NCI-H1694 (cell line): ENCODE measurements at regions not wholly inside any gene's neighbourhood (a gene's known extent, or its start where the extent isn't known, plus 50 kb on each side); places are given as distances from the start of the nearest gene placed in this dataset.

Experiments
- DNase-seq: peaks from one replicate; lab custom pipeline; 2025; lab: John Stamatoyannopoulos, UW

- no peak for DNase-seq
These were observed 132.1 kb upstream of the PTCHD4 start for GRCh38 chr6:48243071-48243470.

- no peak for DNase-seq
These were observed 129.3 kb upstream of the PTCHD4 start for GRCh38 chr6:48240287-48240686.

GRCh38 chr6:48236375-48236774 is 125.4 kb upstream of the PTCHD4 start:
- DNase-seq: no peak

DNA sequence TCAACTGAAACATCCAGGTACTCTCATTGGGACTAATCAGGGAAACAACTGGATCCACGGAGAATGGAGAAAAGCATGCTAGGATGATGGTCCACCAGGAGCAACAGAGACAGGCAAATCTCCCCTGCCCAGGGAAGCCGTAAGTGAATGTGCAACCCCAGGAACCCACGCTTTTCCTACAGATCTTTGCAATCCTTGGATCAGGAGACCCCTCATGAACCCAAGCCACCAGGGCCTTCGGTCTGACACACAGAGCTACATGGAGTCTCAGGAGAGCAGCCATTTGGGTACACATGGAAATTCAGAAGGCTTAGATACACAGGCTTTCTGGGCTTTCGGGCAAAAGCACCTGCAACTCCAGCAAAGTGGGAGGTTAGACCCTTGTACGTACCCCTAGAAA is 122.1 kb upstream of the PTCHD4 start:
- no peak for DNase-seq

- no peak for DNase-seq
These were observed 118.8 kb upstream of the PTCHD4 start for GRCh38 chr6:48229841-48230240.

DNA sequence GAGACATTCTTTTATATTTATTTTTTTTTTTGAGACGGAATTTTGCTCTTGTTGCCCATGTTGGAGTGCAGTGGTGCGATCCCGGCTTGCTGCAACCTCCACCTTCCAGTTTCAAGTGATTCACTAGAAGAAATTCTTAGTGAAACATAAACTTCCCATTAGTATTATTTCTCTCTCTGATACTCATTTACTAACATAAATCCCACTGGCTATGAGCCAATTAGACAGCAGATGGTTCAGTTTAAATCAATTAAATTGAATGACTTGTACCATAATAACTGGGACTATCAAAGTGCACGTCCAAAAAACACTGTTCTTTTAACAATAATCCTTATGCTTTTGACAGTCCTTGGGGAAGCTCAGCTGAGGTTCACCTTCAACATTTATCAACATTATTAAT is 111.2 kb upstream of the PTCHD4 start:
- peak; percentile 3 for DNase-seq

GRCh38 chr6:48213076-48213788 is 102.2 kb upstream of the PTCHD4 start:
- no peak for DNase-seq

DNA sequence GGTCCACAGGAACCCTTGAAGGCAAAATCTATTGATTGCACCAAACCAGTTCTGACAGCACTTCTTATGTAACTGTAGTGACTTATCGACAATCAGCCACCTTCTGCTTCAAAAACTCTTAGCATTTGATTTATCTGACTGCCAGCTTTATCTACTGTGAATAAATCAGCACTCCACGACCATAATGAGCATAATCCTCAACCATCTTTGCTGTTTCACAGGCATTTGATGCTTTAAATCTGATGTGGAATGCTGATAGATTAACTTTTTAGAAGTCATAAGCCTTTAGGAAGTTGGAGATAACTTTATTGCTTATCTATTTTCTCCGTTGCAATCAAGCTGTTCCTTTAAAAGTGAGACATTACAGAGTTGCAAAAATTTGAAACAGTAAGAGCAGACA is 101.5 kb upstream of the PTCHD4 start:
- no peak for DNase-seq

- DNase-seq: no peak
These were observed 95.1 kb upstream of the PTCHD4 start for GRCh38 chr6:48206091-48206490.

DNA sequence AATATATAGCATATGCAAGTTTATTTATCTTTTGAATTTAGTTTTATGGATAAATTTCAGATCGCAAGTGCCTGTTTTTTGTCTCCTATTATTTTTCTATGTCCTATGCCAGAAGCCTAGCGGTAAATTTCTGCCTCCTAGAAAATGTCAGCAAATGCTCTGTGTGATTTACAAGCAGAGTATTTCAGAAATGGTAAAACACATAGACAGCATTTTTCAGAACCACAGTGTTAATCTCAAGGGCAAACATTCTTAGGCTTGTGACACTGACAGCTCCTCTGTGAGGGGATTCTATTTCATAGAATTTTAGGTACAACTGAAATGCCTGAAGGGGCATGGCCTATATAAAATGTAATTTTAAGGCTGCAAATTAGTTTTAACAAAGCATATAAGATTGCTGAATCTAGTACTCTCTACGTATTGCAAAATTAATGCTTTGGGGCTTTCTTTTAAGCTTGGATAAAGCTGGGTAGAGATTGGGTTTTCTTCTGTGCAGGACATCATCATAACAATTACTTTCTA is 89.9 kb upstream of the PTCHD4 start:
- no peak for DNase-seq

DNA sequence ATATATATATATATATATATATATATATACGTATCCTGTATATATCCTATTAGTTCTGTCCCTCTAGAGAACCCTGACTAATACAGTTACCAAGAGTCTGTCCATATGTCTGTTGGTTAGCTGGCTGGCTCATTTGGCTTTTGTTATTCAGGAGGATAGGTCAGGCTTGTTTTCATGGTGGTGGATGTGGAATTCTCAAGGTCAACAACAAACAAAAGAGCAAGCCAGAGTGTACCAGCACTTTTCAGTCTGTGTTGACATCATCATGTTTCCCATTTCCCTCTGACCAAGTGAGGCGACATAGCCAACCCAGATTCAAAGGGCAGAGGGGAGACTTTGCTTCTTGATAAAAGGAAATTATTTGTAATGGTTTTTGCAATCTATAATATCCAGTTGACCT is 88.5 kb upstream of the PTCHD4 start:
- no peak for DNase-seq

GRCh38 chr6:48197941-48198340 is 86.9 kb upstream of the PTCHD4 start:
- DNase-seq: no peak

- DNase-seq: no peak
These were observed 83.7 kb upstream of the PTCHD4 start for GRCh38 chr6:48194596-48195295.

- no peak for DNase-seq
These were observed 77.2 kb upstream of the PTCHD4 start for GRCh38 chr6:48188158-48188557.

- no peak for DNase-seq
These were observed 75.7 kb upstream of the PTCHD4 start for GRCh38 chr6:48186746-48187145.

- no peak for DNase-seq
These were observed 73.7 kb upstream of the PTCHD4 start for GRCh38 chr6:48184648-48185047.

GRCh38 chr6:48183811-48184605 is 73.0 kb upstream of the PTCHD4 start:
- DNase-seq: no peak

DNA sequence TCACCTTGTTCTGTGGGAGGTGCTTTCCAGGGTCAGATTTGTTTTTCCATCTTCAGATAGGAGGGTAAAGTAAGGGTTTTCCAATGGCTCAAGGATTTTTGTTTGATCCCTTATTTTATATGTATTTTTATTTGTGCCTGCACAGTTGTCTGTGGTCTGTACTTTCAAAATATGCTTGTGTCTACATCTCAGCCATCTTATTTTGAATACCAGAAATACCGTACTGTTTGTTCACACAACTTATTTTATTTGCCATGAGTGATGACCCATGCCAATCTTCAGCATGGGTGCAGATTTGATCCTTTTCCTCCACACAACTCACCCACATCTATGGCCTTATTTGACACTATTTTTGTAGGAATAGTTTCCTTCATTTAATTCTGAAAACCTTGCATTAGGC is 72.2 kb upstream of the PTCHD4 start:
- no peak for DNase-seq

DNA sequence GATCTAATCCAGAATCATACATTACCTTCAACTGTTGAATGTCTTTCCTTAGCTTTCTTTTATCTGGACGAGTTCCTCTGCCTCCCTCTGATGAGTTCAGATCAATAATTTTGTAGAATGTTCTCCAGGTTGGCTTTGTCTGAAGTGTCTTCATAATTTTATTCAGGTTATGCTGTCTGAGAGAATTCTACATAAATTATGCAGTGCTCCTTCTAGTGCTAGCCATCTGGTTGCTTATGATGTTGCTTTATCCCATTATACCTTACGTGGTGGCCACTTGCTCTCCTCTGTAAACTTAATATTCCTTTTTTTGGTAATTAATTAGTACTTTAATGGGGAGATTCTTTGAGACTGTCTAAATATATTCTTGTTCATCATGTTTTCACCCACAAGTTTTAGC is 67.7 kb upstream of the PTCHD4 start:
- DNase-seq: no peak

DNA sequence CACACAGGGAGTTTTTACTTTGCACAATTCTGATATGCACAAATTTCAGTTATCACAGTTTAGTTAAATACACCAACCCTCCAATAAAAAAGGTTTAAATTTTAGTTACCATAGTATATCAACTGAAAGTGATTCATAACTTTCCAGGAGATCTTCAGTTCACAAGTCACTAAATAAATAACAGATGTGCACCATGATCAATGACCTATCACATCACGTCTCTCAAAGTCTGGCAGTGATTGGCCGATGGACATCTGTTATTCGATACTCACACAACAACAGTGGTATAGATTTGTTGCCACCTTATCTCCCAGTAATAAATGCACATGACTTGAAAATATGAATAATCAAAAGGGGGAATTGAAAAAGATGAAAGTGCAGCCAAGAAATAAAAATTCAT is 66.8 kb upstream of the PTCHD4 start:
- DNase-seq: no peak

GRCh38 chr6:48176645-48177308 is 65.8 kb upstream of the PTCHD4 start:
- DNase-seq: no peak

- no peak for DNase-seq
These were observed 58.6 kb upstream of the PTCHD4 start for GRCh38 chr6:48169635-48170034.
